ENCODE measurements at regions not wholly inside any gene's neighbourhood (a gene's known extent, or its start where the extent isn't known, plus 50 kb on each side); places are given as distances from the start of the nearest gene placed in this dataset.
"Not testable (repeated sequence)": the region's sequence is repeated elsewhere in the genome, so short reads cannot be mapped to it uniquely, and the experiment has no call there.

- Mint-ChIP-seq H3K27me3 (ENCODE audit: low read depth) (no peaks in the 10 kb centered on the region), H3K4me3 (no peak overlapping the region), H3K27ac (no peak overlapping the region), H3K4me1 (no peaks in the 10 kb centered on the region), H3K36me3 (ENCODE audit: low read depth) (no peaks in the 10 kb centered on the region), H3K9me3 (peaks cover 9% of the 10 kb centered on the region)
- no peak for TF ChIP-seq CTCF (IDR thresholded peaks at IDR 0.05; ENCODE audit: unreplicated experiment in 3 of 3)
Observed at GRCh38 chr4:188735082-188735481, 595.8 kb downstream of the TRIML1 start.

DNA sequence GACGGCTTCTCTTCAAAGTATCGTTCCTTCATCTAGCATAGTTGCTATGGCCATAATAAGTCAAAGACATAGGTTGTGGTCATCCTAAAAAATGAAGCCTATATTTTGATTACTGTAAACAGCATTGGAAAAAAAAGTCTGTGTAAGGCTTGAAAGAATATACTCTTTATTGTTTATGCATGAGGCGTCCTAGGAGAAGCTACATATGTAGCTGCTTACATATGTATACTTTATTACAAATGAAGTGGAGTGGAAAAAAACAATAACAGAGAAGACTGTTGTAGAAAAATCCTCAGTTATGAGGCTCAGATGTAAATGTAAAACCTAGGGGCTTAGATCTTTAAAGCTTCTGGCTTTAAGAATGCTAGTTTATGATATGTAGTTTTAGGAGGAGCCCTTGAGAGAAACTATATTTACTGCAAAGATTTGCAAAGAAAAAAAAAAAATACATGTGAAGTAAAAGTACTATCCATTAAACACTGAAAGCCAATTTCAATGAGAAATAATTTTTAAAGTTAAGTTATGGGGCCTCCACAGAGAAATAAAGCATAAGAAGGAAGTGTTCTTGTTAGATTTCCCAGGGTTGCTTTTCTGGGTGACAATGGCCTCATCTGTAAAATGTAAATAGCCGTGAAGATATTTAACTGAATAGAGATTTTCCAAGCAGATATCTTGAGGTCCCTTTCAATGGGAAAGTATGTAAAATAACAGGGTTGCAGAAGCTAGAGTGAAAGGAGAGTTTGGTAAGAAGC, 598.2 kb downstream of the TRIML1 start:
- Mint-ChIP-seq H3K4me3 (no peak overlapping the region), H3K9me3 (peaks cover 9% of the 10 kb centered on the region), H3K4me1 (no peaks in the 10 kb centered on the region), H3K27ac (no peak overlapping the region), H3K36me3 (ENCODE audit: low read depth) (no peaks in the 10 kb centered on the region), H3K27me3 (ENCODE audit: low read depth) (no peaks in the 10 kb centered on the region)
- TF ChIP-seq CTCF (IDR thresholded peaks at IDR 0.05; ENCODE audit: unreplicated experiment in 3 of 3), result no peak

DNA sequence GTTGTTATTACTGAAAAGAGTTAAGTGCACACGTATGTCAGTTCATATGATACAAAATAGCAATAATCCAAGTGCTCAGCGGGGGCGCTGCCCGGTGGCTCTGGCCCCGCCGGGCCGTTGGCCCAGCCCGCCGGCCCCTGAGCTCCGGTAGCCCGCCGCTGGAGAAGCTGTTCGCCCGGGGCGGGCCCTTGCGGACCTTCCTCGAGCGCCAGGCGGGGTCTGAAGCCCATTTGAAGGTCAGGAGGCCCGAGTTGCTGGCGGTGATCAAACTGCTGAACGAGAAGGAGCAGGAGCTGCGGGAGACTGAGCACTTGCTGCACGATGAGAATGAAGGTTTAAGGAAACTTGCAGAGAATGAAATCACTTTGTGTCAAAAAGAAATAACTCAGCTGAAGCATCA, 599.0 kb downstream of the TRIML1 start:
- not testable (repeated sequence) for H3K4me1 Mint-ChIP-seq; H3K9me3 Mint-ChIP-seq; H3K36me3 Mint-ChIP-seq (ENCODE audit: low read depth); H3K27me3 Mint-ChIP-seq (ENCODE audit: low read depth); H3K27ac Mint-ChIP-seq
- peak overlapping the region in 1 of 3 experiments; percentile 45 for H3K4me3 Mint-ChIP-seq

DNA sequence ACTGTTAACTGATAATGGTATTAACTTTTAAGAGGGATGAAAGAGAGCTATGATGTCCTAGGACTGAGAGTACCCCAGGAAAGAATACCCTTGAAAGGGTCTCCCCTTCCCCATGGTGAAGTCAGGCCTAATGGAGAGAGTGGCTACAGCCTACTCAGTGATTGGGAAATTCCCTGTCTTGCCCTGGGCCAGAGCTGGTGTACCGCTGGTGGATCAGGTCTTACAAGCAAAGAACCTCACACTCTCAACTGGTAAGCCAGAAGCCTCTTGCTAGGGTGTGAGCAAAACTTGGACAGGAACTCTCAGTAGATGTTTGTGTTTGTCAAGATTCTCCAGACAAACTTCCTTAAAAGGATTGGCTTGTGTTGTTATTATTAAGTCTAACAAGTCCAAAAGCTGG, 600.9 kb downstream of the TRIML1 start:
- not testable (repeated sequence) for H3K27me3 Mint-ChIP-seq (ENCODE audit: low read depth)

DNA sequence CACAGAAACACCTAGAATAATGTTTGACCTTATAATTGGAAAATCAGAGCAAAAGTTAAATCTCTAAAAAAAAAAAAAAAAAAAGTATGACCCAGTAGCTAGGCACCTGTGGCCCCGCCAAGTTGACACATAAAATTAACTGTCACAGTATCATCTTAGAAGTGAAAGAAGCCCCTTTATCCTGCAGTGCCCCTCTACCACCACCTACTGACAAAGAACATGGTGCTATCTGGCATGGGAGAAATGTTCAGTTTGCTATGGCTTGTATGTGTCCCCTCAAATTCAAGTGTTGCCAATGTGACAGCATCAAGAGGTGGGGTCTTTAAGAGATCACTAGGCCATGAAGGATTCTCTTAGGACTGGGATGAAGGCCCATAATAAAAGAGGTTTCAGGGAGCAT, 601.5 kb downstream of the TRIML1 start:
- H3K9me3 Mint-ChIP-seq, result not testable (repeated sequence)

More for the DNA sequence above, 600.9 kb downstream of the TRIML1 start:
- not testable (repeated sequence) for H3K4me3 Mint-ChIP-seq; H3K36me3 Mint-ChIP-seq (ENCODE audit: low read depth); H3K9me3 Mint-ChIP-seq; H3K4me1 Mint-ChIP-seq; H3K27ac Mint-ChIP-seq

GRCh38 chr4:188754372-188755002, 615.2 kb downstream of the TRIML1 start:
- Mint-ChIP-seq H3K9me3 (peaks cover 24% of the 10 kb centered on the region), H3K36me3 (ENCODE audit: low read depth) (no peaks in the 10 kb centered on the region), H3K27ac (no peak overlapping the region), H3K27me3 (ENCODE audit: low read depth) (no peaks in the 10 kb centered on the region), H3K4me1 (no peaks in the 10 kb centered on the region), H3K4me3 (no peak overlapping the region)
- no peak for TF ChIP-seq CTCF (IDR thresholded peaks at IDR 0.05; ENCODE audit: unreplicated experiment in 3 of 3)

More for the DNA sequence above, 601.5 kb downstream of the TRIML1 start:
- not testable (repeated sequence) for H3K27me3 Mint-ChIP-seq (ENCODE audit: low read depth); H3K4me3 Mint-ChIP-seq; H3K36me3 Mint-ChIP-seq (ENCODE audit: low read depth); H3K4me1 Mint-ChIP-seq; H3K27ac Mint-ChIP-seq

GRCh38 chr4:188767496-188767895, 628.3 kb downstream of the TRIML1 start:
- H3K4me1 Mint-ChIP-seq, result no peaks in the 10 kb centered on the region
- no peaks in the 10 kb centered on the region for H3K27me3 Mint-ChIP-seq (ENCODE audit: low read depth)
- no peak overlapping the region for H3K27ac Mint-ChIP-seq
- no peak for TF ChIP-seq CTCF (IDR thresholded peaks at IDR 0.05; ENCODE audit: unreplicated experiment in 3 of 3)
- no peak overlapping the region for H3K4me3 Mint-ChIP-seq
- peaks cover 4% of the 10 kb centered on the region for H3K9me3 Mint-ChIP-seq
- no peaks in the 10 kb centered on the region for H3K36me3 Mint-ChIP-seq (ENCODE audit: low read depth)

Data from nephron (organoid).